D721Med (cell line): ENCODE measurements at regions not wholly inside any gene's neighbourhood (a gene's known extent, or its start where the extent isn't known, plus 50 kb on each side); places are given as distances from the start of the nearest gene placed in this dataset.
"Not testable (repeated sequence)": the region's sequence is repeated elsewhere in the genome, so short reads cannot be mapped to it uniquely, and the experiment has no call there.

Experiments used
- DNase-seq: peaks from one replicate; pipeline ENCODE4 v3.0.0; 2011; ENCODE audit warnings: low spot score; ENCODE audit not compliant: insufficient read length
- FAIRE-seq: peaks from 2 replicates; lab custom pipeline; 2011; peaks lifted over from hg19 to GRCh38; lab: Jason Lieb, UNC
- CTCF ChIP-seq: IDR thresholded peaks from 2 replicates; pipeline ENCODE4 v1.5.1; 2012; ENCODE audit warnings: mild to moderate bottlenecking, control low read depth; ENCODE audit not compliant: insufficient read depth; ENCODE audit errors: missing control alignments

GRCh38 chr5:106397700-106398099 is 1273.0 kb downstream of the EFNA5 start:
- TF ChIP-seq CTCF: no peak
- DNase-seq (no peak), FAIRE-seq (no peak)

- DNase-seq (no peak), FAIRE-seq (no peak)
- TF ChIP-seq CTCF: no peak
Measured at GRCh38 chr5:106393276-106393675, 1277.5 kb downstream of the EFNA5 start.

GRCh38 chr5:106392766-106393165 is 1278.0 kb downstream of the EFNA5 start:
- TF ChIP-seq CTCF: no peak
- FAIRE-seq: no peak
- DNase-seq: no peak

GRCh38 chr5:106387767-106388166 is 1283.0 kb downstream of the EFNA5 start:
- FAIRE-seq, DNase-seq: not testable (repeated sequence)

GRCh38 chr5:106386287-106386686 is 1284.5 kb downstream of the EFNA5 start:
- FAIRE-seq (peak; percentile 29), DNase-seq (no peak)
- no peak for TF ChIP-seq CTCF

GRCh38 chr5:106380736-106381135 is 1290.0 kb downstream of the EFNA5 start:
- DNase-seq (no peak), FAIRE-seq (no peak)
- TF ChIP-seq CTCF: no peak

GRCh38 chr5:106376522-106376921 is 1294.2 kb downstream of the EFNA5 start:
- DNase-seq (no peak), FAIRE-seq (no peak)
- no peak for TF ChIP-seq CTCF

GRCh38 chr5:106374956-106375355 is 1295.8 kb downstream of the EFNA5 start:
- no peak for DNase-seq
- no peak for FAIRE-seq
- no peak for TF ChIP-seq CTCF
